ENCODE measurements at regions not wholly inside any gene's neighbourhood (a gene's known extent, or its start where the extent isn't known, plus 50 kb on each side); places are given as distances from the start of the nearest gene placed in this dataset.

DNA sequence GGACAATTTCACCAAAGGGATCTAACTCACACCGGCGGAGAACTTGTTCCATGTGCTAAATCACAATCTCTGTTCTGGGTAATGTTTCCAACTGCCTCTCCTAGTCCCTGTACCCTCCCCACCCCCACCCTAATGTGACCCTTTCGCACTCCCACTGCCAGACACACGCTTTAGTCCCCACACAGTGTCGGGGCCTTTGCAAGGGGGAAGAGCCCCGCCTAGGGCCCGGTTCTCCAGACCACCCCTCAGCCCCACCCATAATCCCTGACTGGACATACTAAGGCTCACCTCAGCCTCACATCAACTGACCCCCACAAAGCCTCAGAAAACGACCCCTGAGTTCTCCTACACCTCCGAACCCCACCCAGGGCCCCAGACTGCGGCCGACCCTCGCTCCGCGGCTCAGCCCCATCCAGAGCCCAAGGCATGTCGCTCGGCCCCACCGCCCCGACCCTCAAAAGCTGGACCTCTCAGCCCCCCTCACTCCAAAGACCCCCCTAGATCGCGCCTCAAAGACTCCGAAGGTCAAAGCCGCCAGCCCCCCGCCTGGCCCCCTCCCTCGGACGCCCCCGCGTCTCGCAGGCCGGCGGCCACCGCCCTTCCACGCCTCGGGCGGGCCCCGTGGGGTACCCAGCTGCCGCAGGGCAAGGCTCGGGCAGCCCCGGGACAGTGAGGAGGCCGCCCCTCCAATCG is 72.0 kb upstream of the MAP4 start:
- TF ChIP-seq EZH2 (IDR thresholded peaks at IDR 0.05; ENCODE audit: insufficient read depth, poor library complexity, severe bottlenecking) (no peak), EZH2phosphoT487 (IDR thresholded peaks at IDR 0.05; ENCODE audit: insufficient read depth, low read depth) (no peak)
